ENCODE measurements at regions not wholly inside any gene's neighbourhood (a gene's known extent, or its start where the extent isn't known, plus 50 kb on each side); places are given as distances from the start of the nearest gene placed in this dataset.
"Not testable (repeated sequence)": the region's sequence is repeated elsewhere in the genome, so short reads cannot be mapped to it uniquely, and the experiment has no call there.

GRCh38 chr2:58495806-58496205 is 254.7 kb upstream of the FANCL start:
- DNase-seq (ENCODE audit: low spot score): no peak

- no peak for DNase-seq (ENCODE audit: low spot score)
Observed at GRCh38 chr2:58494071-58494501, 253.0 kb upstream of the FANCL start.

DNA sequence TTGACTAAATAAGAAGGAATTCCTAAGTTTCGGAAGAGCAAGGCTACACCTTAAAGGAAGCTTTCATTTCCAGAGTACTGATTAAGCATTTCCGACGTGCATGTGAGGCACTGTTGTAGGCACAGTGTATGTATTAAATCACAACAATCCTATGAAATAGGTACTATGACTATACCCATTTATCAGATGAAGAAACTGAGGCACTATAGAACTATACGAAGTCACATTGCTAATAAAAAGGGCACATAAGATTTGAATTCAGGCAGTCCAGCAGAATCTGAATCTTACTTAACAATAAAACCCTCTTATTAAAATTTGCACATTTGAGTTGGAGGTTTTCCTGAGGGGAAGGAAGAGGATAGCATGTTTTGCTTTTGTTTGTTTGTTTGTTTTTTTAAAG is 243.5 kb upstream of the FANCL start:
- DNase-seq (ENCODE audit: low spot score): no peak

DNA sequence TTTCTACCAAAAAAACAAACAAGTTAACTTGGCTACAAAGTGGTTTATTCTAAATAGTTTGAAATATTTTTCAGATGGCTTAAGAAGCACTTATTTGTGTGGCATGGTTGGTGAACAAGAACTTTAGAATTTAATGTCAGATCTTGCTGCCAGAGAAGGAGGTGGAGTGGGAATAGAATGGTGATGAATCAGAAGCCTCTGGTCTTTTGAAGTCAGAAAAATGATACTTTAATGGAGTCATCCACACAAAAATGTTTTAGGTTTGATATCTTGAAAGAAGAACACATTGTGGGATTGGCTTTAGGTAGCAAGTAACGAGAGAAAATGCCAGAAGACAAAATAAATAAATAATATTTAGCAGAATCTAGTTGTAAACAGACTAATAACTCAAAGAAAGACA is 243.1 kb upstream of the FANCL start:
- no peak for DNase-seq (ENCODE audit: low spot score)

DNA sequence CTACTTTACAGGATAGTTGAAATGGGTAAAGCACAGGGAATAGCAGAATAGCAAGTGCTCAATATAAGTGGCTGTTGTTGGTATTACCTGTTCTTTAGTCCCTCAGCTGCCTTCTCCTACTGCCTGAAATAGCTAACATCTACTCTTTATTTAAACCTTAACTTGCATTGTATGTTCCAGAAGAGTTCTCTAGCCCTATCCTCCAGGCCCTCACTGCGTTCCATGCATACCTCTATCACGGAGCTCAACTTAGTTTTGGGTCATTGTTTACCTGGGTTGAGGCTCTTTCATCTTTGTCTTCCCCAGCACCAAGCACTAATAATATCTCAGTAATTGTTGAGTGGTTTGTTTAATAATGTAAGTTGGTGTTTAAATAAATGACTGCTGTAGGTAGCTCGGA is 242.2 kb upstream of the FANCL start:
- no peak for DNase-seq (ENCODE audit: low spot score)

- DNase-seq (ENCODE audit: low spot score): no peak
Observed at GRCh38 chr2:58481670-58482069, 240.5 kb upstream of the FANCL start.

- no peak for DNase-seq (ENCODE audit: low spot score)
Observed at GRCh38 chr2:58480141-58480540, 239.0 kb upstream of the FANCL start.

DNA sequence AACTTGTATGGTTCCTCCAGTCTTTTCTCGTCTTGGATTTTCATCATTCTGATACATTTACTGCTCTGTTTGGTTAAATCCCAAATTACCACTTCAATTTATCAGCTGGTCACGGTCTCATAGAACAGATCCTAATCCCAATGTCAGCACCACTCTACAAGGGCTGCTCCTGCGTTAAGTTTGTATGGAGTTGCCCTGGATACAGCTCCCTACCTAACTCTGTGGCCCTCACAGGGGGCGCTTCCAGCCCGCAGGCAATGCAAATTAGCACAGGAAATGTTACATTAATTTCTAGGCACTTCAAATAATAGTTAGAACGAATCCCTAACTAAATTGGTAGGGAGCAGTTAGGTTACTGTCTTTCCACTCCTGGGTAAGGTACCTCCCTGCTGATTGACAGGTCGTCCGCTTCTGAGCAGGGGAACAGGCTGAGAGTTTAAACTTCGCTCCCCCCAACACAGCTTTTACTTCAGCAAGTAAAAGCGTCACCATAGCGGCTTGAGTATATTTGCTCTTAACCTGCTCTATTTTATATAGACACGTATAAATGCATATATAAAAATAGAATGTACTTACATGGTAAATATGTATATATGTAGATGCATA is 238.5 kb upstream of the FANCL start:
- peak; percentile 33 for DNase-seq (ENCODE audit: low spot score)

GRCh38 chr2:58476556-58476955 is 235.4 kb upstream of the FANCL start:
- no peak for DNase-seq (ENCODE audit: low spot score)

DNA sequence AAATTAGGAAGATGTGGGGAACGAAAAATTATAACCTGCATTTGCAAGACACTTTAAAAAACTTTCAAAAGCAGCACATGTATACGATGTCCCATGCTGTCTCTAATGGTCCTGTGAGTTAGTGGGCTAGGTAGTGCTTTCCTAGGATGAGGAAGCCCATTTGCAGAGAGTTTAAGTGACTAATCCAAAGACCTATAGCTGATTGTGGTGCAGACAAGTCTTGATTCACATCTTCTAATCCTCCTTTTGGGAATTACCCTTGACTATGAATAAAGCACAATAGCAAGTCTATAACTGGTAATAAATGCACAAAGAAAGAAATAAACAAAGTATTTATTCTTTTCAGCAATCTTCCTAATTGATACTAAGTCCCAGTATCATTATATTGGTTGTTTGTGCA is 234.6 kb upstream of the FANCL start:
- DNase-seq (ENCODE audit: low spot score): no peak

- no peak for DNase-seq (ENCODE audit: low spot score)
Observed at GRCh38 chr2:58473165-58473564, 232.0 kb upstream of the FANCL start.

DNA sequence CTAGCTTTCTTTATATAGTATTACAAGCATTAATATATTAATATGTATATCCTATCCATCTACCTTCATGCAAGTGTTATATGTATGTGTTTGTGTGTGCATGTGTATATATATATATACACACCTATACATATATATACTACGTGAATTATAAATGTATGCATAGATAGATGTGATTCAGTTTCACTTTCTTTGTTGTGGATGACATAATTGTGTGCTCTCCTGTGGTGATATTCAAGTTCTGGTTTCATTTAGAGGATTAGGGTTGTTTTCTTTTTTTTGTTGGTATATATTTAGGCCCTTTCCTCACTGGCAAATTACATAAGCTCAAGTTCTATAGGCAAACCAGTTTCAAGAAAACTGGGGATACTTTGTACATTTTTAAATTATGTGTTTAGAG is 225.7 kb upstream of the FANCL start:
- no peak for DNase-seq (ENCODE audit: low spot score)

GRCh38 chr2:58466021-58466420 is 224.9 kb upstream of the FANCL start:
- DNase-seq (ENCODE audit: low spot score): not testable (repeated sequence)

- DNase-seq (ENCODE audit: low spot score): no peak
Observed at GRCh38 chr2:58460670-58461069, 219.5 kb upstream of the FANCL start.

DNA sequence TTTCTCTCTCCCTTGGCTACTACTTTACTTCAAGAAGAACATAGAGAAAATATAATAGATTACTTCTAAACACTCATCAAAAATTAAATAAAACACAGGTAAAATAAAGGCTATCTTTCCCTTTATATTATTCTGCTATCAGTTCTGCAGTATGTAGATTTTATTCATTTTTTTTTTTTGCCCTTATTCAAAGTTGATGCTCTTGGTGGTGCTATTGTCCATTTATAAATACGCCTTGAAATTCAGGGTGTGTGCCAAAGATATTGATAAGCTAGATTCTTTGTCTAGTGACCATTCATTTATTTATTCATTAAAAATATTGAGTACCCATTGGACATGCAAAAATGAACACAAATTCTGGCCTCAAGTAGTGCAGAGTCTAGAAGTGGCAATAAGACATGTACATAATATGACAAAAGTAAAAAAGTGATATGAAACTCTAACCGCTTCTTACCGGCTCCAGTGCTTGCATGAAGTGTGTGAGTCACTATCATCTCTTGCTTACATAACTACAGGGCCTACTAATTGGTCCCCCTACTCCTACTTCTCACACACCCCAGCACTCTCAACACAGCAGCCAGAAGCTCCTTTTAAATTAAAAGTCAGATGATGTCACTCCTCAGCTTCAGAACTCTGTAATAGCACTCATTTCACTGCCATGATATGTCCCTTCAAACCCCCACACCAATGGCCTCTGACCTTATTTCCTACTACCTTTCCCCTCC is 208.3 kb upstream of the FANCL start:
- no peak for DNase-seq (ENCODE audit: low spot score)

GRCh38 chr2:58448845-58449244 is 207.7 kb upstream of the FANCL start:
- no peak for DNase-seq (ENCODE audit: low spot score)

DNA sequence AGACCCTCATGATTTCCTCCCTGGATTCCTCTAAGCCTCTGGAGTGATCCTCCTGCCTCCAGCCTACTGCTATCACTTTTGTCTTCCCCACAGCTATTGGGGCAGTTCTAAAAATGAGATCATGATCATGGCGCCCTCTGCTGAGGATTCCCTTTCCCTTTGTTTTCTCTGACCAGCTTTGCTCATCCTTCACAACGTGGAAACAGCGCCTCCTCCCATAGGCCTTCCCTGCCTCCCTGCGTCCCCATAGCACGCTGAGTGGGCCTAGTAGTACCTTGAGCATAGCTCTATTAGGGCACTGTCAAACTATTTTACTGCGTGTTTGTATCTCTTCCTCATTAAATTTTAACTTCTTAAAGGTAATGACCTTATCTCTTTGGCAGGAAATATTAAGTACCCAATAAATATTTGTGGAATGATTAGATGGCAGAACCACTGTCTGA is 207.0 kb upstream of the FANCL start:
- peak; percentile 69 for DNase-seq (ENCODE audit: low spot score)

DNA sequence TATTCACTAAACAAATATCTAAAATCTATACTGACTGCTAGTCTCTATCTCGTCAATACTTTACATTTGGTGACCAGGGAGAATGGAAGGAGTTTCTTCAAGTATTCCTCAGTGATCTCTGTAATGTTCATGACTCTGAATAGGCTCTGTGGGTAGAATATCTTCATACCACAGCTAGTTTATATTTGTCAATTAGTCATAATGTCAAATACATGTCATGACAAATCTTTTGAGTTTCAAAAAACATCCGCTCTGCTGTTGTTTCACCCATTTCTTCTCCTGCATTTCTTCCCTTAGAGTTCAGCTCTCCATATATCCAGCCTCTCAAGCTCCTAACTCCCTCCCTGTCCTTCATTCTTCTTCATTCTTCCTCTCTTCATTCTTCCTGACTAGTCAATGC is 206.5 kb upstream of the FANCL start:
- no peak for DNase-seq (ENCODE audit: low spot score)

DNA sequence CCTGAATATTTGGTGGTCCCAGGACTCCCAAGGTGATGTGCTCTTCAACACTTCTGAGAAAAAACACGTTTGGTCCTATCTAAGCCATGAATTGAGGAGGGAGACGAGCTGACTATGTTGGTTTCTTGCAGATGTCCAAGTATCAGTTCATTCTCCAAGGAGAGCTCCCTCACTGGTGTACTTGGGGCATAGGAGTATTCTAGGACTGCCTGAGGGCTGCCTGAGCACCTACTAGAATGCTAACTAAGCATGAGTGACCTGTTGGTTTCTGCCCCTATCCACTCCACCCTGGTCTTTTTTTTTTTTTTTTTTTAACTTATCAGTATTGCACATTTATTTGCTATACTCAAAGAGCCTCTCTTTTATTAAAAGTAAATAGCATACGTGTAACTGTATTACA is 200.5 kb upstream of the FANCL start:
- DNase-seq (ENCODE audit: low spot score): no peak

GRCh38 chr2:58436872-58437271 is 195.7 kb upstream of the FANCL start:
- no peak for DNase-seq (ENCODE audit: low spot score)

DNA sequence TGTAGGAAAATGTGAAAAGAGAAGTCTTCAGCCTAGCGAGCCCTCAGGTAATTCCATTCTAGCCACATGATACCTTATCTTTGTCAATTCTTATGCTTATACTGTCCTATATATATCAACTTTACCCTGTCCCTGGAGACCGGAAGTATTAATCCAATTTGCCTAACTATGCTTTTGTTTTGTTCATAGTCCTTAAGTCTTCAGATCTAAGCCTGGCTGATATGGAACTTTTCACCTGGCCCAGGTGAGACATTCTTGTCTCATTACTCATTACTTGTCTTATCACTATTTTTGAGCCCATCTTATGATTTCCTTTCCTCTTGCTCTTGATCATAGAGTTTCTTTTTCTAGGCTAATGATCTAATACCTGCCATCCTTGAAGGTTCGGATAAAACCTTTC is 194.1 kb upstream of the FANCL start:
- no peak for DNase-seq (ENCODE audit: low spot score)

DNA sequence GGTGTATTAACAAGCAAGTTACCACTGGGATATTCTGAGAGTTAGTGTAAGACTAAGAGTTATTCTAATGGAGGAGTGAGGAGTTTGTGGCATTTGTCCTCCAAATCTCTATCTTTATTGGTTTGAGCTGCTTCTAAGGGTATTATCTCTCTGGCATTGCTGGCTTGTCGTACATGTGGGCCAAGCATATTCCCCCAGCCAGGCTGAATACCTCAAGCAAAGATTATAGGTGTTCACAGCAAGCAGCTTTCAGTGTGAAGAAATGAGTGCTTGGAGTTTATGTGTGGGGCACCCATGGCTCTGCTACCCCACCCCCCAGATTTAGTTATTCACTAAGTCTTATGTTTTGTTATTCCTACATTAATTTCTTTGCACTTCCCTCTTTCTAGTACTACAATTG is 193.6 kb upstream of the FANCL start:
- no peak for DNase-seq (ENCODE audit: low spot score)

- DNase-seq (ENCODE audit: low spot score): no peak
Observed at GRCh38 chr2:58432491-58433170, 191.5 kb upstream of the FANCL start.

Data from iPS-NIHi11 (cell line).